GM19239 (cell line): ENCODE measurements at regions not wholly inside any gene's neighbourhood (a gene's known extent, or its start where the extent isn't known, plus 50 kb on each side); places are given as distances from the start of the nearest gene placed in this dataset.
"Not testable (repeated sequence)": the region's sequence is repeated elsewhere in the genome, so short reads cannot be mapped to it uniquely, and the experiment has no call there.

ENCODE experiments used
- DNase-seq: peaks from one replicate; pipeline ENCODE4 v3.0.0; 2011; ENCODE audit warnings: low spot score; ENCODE audit not compliant: insufficient read length
- FAIRE-seq: peaks from 2 replicates; lab custom pipeline; 2011; peaks lifted over from hg19 to GRCh38; lab: Jason Lieb, UNC

GRCh38 chr2:180842461-180842860 is 137.9 kb upstream of the UBE2E3 start:
- no peak for DNase-seq
- FAIRE-seq = no peak

- FAIRE-seq = no peak
These were observed 139.8 kb upstream of the UBE2E3 start for GRCh38 chr2:180840641-180841040.

GRCh38 chr2:180829836-180830235 is 150.6 kb upstream of the UBE2E3 start:
- DNase-seq = no peak
- no peak for FAIRE-seq

More at GRCh38 chr2:180840641-180841040, 139.8 kb upstream of the UBE2E3 start:
- no peak for DNase-seq

- no peak for FAIRE-seq
These were observed 151.1 kb upstream of the UBE2E3 start for GRCh38 chr2:180829261-180829660.

GRCh38 chr2:180828756-180829155 is 151.6 kb upstream of the UBE2E3 start:
- no peak for DNase-seq
- no peak for FAIRE-seq

More at GRCh38 chr2:180829261-180829660, 151.1 kb upstream of the UBE2E3 start:
- no peak for DNase-seq

GRCh38 chr2:180823546-180824141 is 156.8 kb upstream of the UBE2E3 start:
- DNase-seq (no peak), FAIRE-seq (no peak)

GRCh38 chr2:180819106-180819505 is 161.3 kb upstream of the UBE2E3 start:
- DNase-seq (no peak), FAIRE-seq (no peak)

- DNase-seq, FAIRE-seq: not testable (repeated sequence)
These were observed 161.7 kb upstream of the UBE2E3 start for GRCh38 chr2:180818700-180819099.

- FAIRE-seq (no peak), DNase-seq (no peak)
These were observed 181.3 kb upstream of the UBE2E3 start for GRCh38 chr2:180799141-180799540.

- DNase-seq = no peak
- FAIRE-seq = no peak
These were observed 189.5 kb upstream of the UBE2E3 start for GRCh38 chr2:180790891-180791290.

- FAIRE-seq = no peak
These were observed 193.1 kb upstream of the UBE2E3 start for GRCh38 chr2:180787330-180787729.

GRCh38 chr2:180781276-180781675 is 199.1 kb upstream of the UBE2E3 start:
- FAIRE-seq (no peak), DNase-seq (no peak)

More at GRCh38 chr2:180787330-180787729, 193.1 kb upstream of the UBE2E3 start:
- no peak for DNase-seq

GRCh38 chr2:180778291-180778690 is 202.1 kb upstream of the UBE2E3 start:
- FAIRE-seq (no peak), DNase-seq (no peak)

- FAIRE-seq (no peak), DNase-seq (no peak)
These were observed 203.5 kb upstream of the UBE2E3 start for GRCh38 chr2:180776921-180777320.

GRCh38 chr2:180775711-180776110 is 204.7 kb upstream of the UBE2E3 start:
- DNase-seq (no peak), FAIRE-seq (no peak)

GRCh38 chr2:180765316-180765715 is 215.1 kb upstream of the UBE2E3 start:
- FAIRE-seq, DNase-seq: not testable (repeated sequence)

GRCh38 chr2:180763263-180763989 is 217.0 kb upstream of the UBE2E3 start:
- no peak for FAIRE-seq
- no peak for DNase-seq

GRCh38 chr2:180761224-180761623 is 219.2 kb upstream of the UBE2E3 start:
- FAIRE-seq (no peak), DNase-seq (no peak)

GRCh38 chr2:180759631-180760030 is 220.8 kb upstream of the UBE2E3 start:
- FAIRE-seq (no peak), DNase-seq (no peak)

- DNase-seq = no peak
- FAIRE-seq = no peak
These were observed 226.3 kb upstream of the UBE2E3 start for GRCh38 chr2:180753809-180754761.
